Keratinocyte (primary cell): ENCODE measurements at regions not wholly inside any gene's neighbourhood (a gene's known extent, or its start where the extent isn't known, plus 50 kb on each side); places are given as distances from the start of the nearest gene placed in this dataset.

ENCODE experiments used
- DNase-seq: peaks from one replicate; pipeline ENCODE4 v3.0.0-alpha.2; 2011; ENCODE audit warnings: low read depth, missing footprints, low spot score
- FAIRE-seq: peaks from 2 replicates; lab custom pipeline; 2011; peaks lifted over from hg19 to GRCh38; lab: Jason Lieb, UNC
- H2AFZ ChIP-seq: 2 replicates; pipeline ENCODE4 v1.6.0; 2012; ENCODE audit warnings: low read length, control low read depth, inconsistent platforms; ENCODE audit not compliant: control insufficient read depth
- H3K27ac ChIP-seq: 2 replicates; pipeline ENCODE4 v1.5.1; 2011; ENCODE audit warnings: low read length; ENCODE audit not compliant: control insufficient read depth, insufficient read depth
- H3K27me3 ChIP-seq: 3 replicates; pipeline ENCODE4 v1.6.0; 2011; ENCODE audit warnings: low read length; ENCODE audit not compliant: control insufficient read depth, insufficient read depth; ENCODE audit errors: extremely low read depth
- H3K36me3 ChIP-seq, 2 experiments: 2 replicates in 1 of 2; 3 replicates in 1 of 2; pipeline ENCODE4 v1.5.1; 2011; ENCODE audit warnings: low read length in 2 of 2, mild to moderate bottlenecking in 1 of 2; ENCODE audit not compliant: control insufficient read depth in 2 of 2, insufficient read depth in 2 of 2; ENCODE audit errors: extremely low read depth in 1 of 2
- H3K4me1 ChIP-seq: 3 replicates; pipeline ENCODE4 v1.5.1; 2011; ENCODE audit warnings: low read length; ENCODE audit not compliant: control insufficient read depth, insufficient read depth; ENCODE audit errors: extremely low read depth
- H3K4me2 ChIP-seq: 3 replicates; pipeline ENCODE4 v1.6.0; 2011; ENCODE audit warnings: low read depth, low read length; ENCODE audit not compliant: control insufficient read depth, insufficient read depth; ENCODE audit errors: extremely low read depth
- H3K4me3 ChIP-seq, 3 experiments: fragments of 200-600 bp in 1 of 3; sonication (generic) in 1 of 3; 2 replicates in 2 of 3; 3 replicates in 1 of 3; pipeline ENCODE4 v1.5.1; 2011 to 2016; ENCODE audit warnings: low read length in 3 of 3, mild to moderate bottlenecking in 3 of 3, control low read depth in 2 of 3, inconsistent platforms in 1 of 3, low read depth in 1 of 3, mixed read lengths in 1 of 3, mixed run types in 1 of 3, moderate library complexity in 1 of 3; ENCODE audit not compliant: control insufficient read depth in 2 of 3, insufficient read depth in 2 of 3; ENCODE audit errors: extremely low read depth in 1 of 3
- H3K79me2 ChIP-seq: 2 replicates; pipeline ENCODE4 v1.6.0; 2012; ENCODE audit warnings: low read length; ENCODE audit not compliant: control insufficient read depth, insufficient read depth
- H3K9ac ChIP-seq: 3 replicates; pipeline ENCODE4 v1.6.0; 2011; ENCODE audit warnings: low read length; ENCODE audit not compliant: control insufficient read depth, insufficient read depth; ENCODE audit errors: extremely low read depth
- H3K9me1 ChIP-seq: 3 replicates; pipeline ENCODE4 v1.6.0; 2011; ENCODE audit warnings: low read length; ENCODE audit not compliant: control insufficient read depth, insufficient read depth; ENCODE audit errors: extremely low read depth
- H3K9me3 ChIP-seq: 2 replicates; pipeline ENCODE4 v1.5.1; 2012; ENCODE audit warnings: low read depth, low read length; ENCODE audit not compliant: control insufficient read depth
- H4K20me1 ChIP-seq: 3 replicates; pipeline ENCODE4 v1.6.0; 2011; ENCODE audit warnings: low read length; ENCODE audit not compliant: control insufficient read depth, insufficient read depth; ENCODE audit errors: extremely low read depth
- CTCF ChIP-seq, 3 experiments: IDR thresholded peaks in 1 of 3; conservative IDR thresholded peaks in 1 of 3; optimal IDR thresholded peaks in 1 of 3; 2 replicates in 2 of 3; 3 replicates in 1 of 3; pipeline versions ENCODE3 to v1.5.1; 2011; ENCODE audit warnings: low read length in 3 of 3, mild to moderate bottlenecking in 3 of 3, moderate library complexity in 2 of 3, control low read depth in 1 of 3, inconsistent platforms in 1 of 3; ENCODE audit not compliant: insufficient read depth in 2 of 3; ENCODE audit errors: extremely low read depth in 1 of 3
- EZH2 ChIP-seq: IDR thresholded peaks from one replicate; pipeline ENCODE4 v1.6.1; 2012; ENCODE audit warnings: inconsistent platforms, mild to moderate bottlenecking, low read length, moderate library complexity
- dilution Hi-C: fragments of 300-500 bp; cut with MboI; formaldehyde crosslinking; loops from one replicate; pipeline ENCODE4 v1.7.0; 2020; ENCODE audit warnings: low sequenced_read_pairs; ENCODE audit not compliant: extremely low pct_ligation_motif_present

GRCh38 chr14:98982986-98983385, 289.0 kb downstream of the BCL11B start:
- no peak overlapping the region for H2AFZ ChIP-seq
- no peaks in the 10 kb centered on the region for H3K36me3 ChIP-seq
- H3K4me2 ChIP-seq: no peak overlapping the region
- no peaks in the 10 kb centered on the region for H4K20me1 ChIP-seq
- H3K27me3 ChIP-seq: peaks cover 4% of the 10 kb centered on the region
- FAIRE-seq (no peak), DNase-seq (no peak)
- no peaks in the 10 kb centered on the region for H3K9me1 ChIP-seq
- no peaks in the 10 kb centered on the region for H3K79me2 ChIP-seq
- TF ChIP-seq CTCF (optimal IDR thresholded peaks at IDR 0.05 in 1 of 3, IDR thresholded peaks at IDR 0.05 in 1 of 3, conservative IDR thresholded peaks at IDR 0.05 in 1 of 3; ENCODE audit: extremely low read depth in 1 of 3, insufficient read depth in 2 of 3, low read length in 3 of 3): no peak
- no peak for TF ChIP-seq EZH2
- H3K27ac ChIP-seq: no peak overlapping the region
- H3K9ac ChIP-seq: no peak overlapping the region
- no peak overlapping the region for H3K4me3 ChIP-seq
- dilution Hi-C loops: no loop called here
- H3K9me3 ChIP-seq: no peaks in the 10 kb centered on the region
- no peaks in the 10 kb centered on the region for H3K4me1 ChIP-seq

DNA sequence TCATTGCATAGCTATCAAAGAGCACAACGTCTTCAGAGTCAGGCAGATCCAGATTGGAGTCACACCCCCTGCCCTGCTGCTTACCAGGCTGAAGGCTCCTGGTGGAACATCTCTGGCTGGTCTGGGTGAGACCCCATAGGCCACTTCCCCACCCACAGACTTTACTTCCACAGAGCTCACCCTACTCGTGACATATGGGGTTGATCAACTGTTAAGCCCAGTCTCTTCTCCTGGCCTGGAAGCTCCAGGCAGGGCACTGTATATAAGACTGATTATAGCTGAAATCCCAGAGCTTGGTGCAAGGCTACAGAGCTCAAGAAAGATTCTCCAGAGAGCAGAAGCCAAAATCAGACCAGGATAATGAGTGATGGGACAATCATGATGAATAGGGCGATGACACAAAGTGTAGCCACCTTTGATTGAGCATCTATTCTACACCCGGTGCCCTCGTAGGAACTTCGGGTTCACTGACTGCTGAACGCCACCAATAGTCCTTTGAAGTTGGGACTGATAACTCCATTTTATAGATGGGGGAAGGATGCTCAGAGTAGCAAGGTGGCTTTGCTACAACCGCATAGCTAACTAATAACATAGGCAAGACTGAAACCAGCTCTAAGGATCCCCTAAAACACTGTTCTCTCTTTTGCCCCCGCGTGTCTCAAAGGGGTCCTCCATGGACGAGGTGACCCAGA, 287.8 kb downstream of the BCL11B start:
- Histone ChIP-seq H3K4me3 (no peak overlapping the region), H3K27ac (no peak overlapping the region), H3K9me3 (no peaks in the 10 kb centered on the region), H3K9me1 (no peaks in the 10 kb centered on the region), H3K4me2 (no peak overlapping the region), H3K9ac (no peak overlapping the region), H3K79me2 (no peaks in the 10 kb centered on the region), H2AFZ (no peak overlapping the region), H4K20me1 (no peaks in the 10 kb centered on the region), H3K27me3 (peaks cover 4% of the 10 kb centered on the region), H3K36me3 (no peaks in the 10 kb centered on the region), H3K4me1 (no peaks in the 10 kb centered on the region)
- DNase-seq (no peak), FAIRE-seq (no peak)
- dilution Hi-C loops: no loop called here
- no peak for TF ChIP-seq EZH2
- no peak for TF ChIP-seq CTCF (optimal IDR thresholded peaks at IDR 0.05 in 1 of 3, IDR thresholded peaks at IDR 0.05 in 1 of 3, conservative IDR thresholded peaks at IDR 0.05 in 1 of 3; ENCODE audit: extremely low read depth in 1 of 3, insufficient read depth in 2 of 3, low read length in 3 of 3)
